GM10248 (cell line): ENCODE measurements at regions not wholly inside any gene's neighbourhood (a gene's known extent, or its start where the extent isn't known, plus 50 kb on each side); places are given as distances from the start of the nearest gene placed in this dataset.
"Not testable (repeated sequence)": the region's sequence is repeated elsewhere in the genome, so short reads cannot be mapped to it uniquely, and the experiment has no call there.

ENCODE experiments used
- CTCF ChIA-PET: fragments of 300-600 bp; sonication (Branson Sonifier 250); formaldehyde crosslinking; extraction: SDS; loops from one replicate; lab custom pipeline; 2021; ENCODE audit warnings: antibody characterized with exemption; lab: Yijun Ruan, JAX
- POLR2A ChIA-PET: fragments of 350-650 bp; sonication (Branson Sonifier 250); formaldehyde crosslinking; extraction: SDS; loops from one replicate; lab custom pipeline; 2020; ENCODE audit warnings: antibody characterized with exemption; lab: Yijun Ruan, JAX
- DNase-seq: peaks from one replicate; pipeline ENCODE4 v3.0.0; 2012; ENCODE audit errors: extremely low spot score
- CTCF ChIP-seq: IDR thresholded peaks from 2 replicates; pipeline ENCODE4 v1.5.1; 2012; ENCODE audit warnings: mild to moderate bottlenecking, low read depth; ENCODE audit errors: extremely low read depth, missing control alignments, control extremely low read depth

DNA sequence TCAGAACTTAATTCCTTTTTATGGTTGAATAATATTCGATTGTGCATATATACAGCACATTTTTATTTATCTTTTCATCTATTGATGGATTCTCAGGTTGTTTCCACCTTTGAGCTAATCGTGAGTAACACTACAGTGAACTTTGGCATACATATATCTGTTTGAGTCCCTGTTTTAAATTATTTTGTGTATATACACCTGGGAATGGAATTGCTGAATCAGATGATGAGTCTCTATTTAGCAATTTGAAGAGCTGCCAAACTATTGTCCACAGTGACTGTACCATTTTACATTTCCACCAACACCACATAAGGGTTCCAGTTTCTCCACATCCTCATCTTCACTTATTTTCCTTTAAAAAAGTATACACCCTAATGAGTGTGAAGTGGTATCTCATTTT, 166.2 kb upstream of the FGF13 start:
- ChIA-PET CTCF (no interaction called here), POLR2A (no interaction called here)
- DNase-seq = no peak
- no peak for TF ChIP-seq CTCF

- ChIA-PET POLR2A (no interaction called here), CTCF (no interaction called here)
- DNase-seq = no peak
- no peak for TF ChIP-seq CTCF
Observed at GRCh38 chrX:138875472-138875871, 164.0 kb upstream of the FGF13 start.

DNA sequence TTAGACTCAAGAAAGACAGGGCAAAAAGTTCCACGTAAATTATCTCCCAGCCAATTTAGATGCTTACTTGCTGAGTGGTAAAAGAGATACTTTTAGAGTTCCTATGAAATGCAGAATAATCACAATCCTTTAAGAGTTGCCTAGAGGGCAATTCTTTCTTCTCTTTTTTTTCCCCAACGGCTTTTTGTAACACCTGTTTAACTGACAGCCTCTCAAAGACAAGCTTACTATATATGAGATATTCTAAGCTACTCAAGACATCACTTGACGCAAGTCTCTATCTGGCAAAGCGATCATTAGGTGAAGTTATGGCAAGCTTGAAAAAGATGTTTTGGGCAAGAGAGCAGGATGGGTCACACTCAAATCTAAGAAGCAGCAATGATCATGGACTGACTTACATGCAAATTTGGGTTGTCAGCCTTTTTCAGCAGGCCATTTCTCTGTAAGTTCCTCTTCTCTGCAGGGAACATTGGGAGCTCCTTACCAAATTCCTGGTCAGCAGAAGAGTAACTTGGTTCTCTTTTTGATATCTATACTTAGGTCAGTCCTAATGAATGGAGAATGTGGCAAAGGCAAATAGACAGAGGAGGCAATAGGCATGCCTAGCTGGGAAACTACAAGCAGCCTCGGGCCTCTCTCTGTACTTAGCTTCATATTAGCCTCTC, 162.9 kb upstream of the FGF13 start:
- CTCF ChIA-PET = no interaction called here
- no peak for TF ChIP-seq CTCF

DNA sequence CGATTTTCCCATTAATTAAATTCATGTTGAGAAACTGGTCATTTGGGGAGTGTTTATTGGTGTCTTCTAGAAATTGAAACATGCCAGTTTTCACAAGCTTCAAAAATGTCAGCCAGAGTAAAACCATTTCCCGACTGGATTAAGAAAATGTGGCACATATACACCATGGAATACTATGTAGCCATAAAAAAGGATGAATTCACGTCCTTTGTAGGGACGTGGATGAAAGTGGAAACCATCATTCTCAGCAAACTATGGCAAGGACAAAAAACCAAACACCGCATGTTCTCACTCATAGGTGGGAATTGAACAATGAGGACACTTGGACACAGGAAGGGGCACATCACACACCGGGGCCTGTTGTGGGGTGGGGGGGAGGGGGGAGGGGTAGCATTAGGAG, 162.1 kb upstream of the FGF13 start:
- POLR2A ChIA-PET, DNase-seq, CTCF ChIA-PET: not testable (repeated sequence)

More for the DNA sequence above, 162.9 kb upstream of the FGF13 start:
- DNase-seq = no peak
- POLR2A ChIA-PET = no interaction called here

DNA sequence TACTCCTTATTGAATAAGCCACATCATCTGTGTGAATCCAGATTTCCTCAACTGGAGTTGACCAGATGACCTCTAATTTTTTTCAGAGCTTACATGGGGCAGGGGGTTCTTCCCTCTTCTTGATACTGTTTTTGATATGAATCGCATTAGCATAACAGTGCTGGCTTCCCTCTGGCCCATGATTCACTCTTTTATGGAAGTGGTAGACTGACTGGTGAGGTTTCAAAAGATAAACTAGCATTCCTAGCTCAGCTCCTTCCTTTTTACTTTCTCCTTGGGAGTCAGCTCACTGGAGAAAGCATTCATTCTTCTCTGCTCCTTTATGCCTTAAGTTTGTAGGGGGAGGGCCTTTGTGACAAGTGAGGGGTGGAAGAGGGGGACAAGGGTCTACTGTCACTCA, 161.0 kb upstream of the FGF13 start:
- ChIA-PET POLR2A (no interaction called here), CTCF (no interaction called here)
- no peak for DNase-seq
- TF ChIP-seq CTCF = no peak

DNA sequence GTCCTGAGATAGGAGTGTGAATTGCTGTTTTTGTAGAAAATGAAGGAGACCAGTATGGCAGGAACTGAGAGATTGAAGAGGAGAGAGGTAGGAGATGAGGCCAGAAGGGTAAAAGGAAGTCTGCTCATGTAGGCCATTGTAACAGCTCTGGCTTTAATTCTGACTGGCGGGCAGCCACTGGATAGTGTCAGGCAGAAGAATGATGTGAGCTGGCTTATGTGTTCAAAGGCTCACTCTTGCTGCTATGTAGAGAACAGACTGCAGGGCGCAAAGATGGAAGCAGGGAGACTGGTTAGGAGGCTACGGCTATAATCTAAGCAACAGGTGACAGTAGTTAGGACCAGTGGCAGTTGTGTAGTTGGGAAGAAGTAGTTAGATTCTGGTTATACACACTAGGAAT, 160.2 kb upstream of the FGF13 start:
- no peak for DNase-seq
- ChIA-PET POLR2A (no interaction called here), CTCF (no interaction called here)
- TF ChIP-seq CTCF = no peak

- POLR2A ChIA-PET = no interaction called here
- TF ChIP-seq CTCF = no peak
- CTCF ChIA-PET = no interaction called here
- DNase-seq = no peak
Observed at GRCh38 chrX:138866643-138867042, 155.1 kb upstream of the FGF13 start.
